Mesenteric fat pad (tissue), 1 donor: ENCODE measurements at regions not wholly inside any gene's neighbourhood (a gene's known extent, or its start where the extent isn't known, plus 50 kb on each side); places are given as distances from the start of the nearest gene placed in this dataset.

Experiments
- DNase-seq: peaks from one replicate; pipeline ENCODE4 v3.0.0-alpha.2; 2020; ENCODE audit warnings: low spot score
- donor health status: DM: yes; HTN: yes; CAD: no.

- DNase-seq: no peak
These were observed 164.9 kb downstream of the DHX15 start for GRCh38 chr4:24419181-24420034.

GRCh38 chr4:24417206-24417605 is 167.1 kb downstream of the DHX15 start:
- DNase-seq: no peak

DNA sequence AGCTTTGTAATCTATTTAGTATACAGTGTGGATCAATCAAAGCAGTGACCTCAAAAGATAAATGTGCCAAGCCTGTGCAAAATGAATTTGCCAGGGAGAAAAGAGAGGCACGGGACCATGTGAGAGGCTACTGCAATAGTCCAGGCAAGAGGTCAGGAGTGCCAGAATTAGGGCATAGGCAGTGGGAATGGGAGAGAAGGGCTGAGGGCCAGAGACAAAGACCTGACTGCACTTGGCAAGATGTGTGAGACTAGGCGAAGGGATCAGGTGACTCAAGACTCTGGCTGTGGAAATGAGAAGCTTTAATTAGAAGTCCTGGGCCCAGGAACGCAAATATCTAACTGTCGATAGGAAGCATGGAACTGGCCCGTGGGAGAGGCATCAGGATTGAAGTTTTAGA is 168.1 kb downstream of the DHX15 start:
- no peak for DNase-seq

- no peak for DNase-seq
These were observed 171.0 kb downstream of the DHX15 start for GRCh38 chr4:24413311-24413784.

DNA sequence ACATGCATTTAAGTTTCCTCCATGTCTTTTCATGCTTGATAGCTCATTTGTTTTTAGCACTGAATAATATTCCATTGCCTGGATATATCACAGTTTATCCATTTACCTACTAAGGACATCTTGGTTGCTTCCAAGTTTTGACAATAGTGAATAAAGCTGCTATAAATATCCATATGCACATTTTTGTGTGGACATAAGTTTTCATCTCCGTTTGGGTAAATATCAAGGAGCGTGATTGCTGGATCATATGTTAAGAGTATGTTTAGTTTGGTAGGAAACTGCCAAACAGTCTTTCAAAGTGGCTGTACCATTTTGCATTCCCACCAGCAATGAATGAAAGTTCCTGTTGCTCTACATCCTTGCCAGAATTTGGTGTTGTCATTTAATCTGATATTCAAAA is 172.5 kb downstream of the DHX15 start:
- no peak for DNase-seq

DNA sequence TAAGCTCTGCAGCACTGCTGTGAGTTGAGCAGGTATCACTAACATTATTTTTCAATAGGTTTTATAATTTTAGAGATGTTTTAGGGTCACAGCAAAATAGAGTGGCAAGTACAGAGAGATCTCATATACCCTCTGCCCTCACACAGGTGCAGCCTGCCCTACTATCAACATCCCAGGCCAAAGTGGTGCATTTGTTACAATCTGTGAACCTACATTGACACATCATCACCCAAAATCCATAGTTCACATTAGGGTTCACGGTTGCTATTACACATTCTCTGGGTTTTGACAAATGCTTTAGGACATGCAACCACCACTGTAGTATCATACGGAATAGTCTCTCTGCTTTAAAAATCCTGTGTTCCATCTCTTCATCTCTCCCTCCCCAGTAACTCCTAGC is 173.1 kb downstream of the DHX15 start:
- no peak for DNase-seq

- DNase-seq: no peak
These were observed 175.7 kb downstream of the DHX15 start for GRCh38 chr4:24408640-24409039.

DNA sequence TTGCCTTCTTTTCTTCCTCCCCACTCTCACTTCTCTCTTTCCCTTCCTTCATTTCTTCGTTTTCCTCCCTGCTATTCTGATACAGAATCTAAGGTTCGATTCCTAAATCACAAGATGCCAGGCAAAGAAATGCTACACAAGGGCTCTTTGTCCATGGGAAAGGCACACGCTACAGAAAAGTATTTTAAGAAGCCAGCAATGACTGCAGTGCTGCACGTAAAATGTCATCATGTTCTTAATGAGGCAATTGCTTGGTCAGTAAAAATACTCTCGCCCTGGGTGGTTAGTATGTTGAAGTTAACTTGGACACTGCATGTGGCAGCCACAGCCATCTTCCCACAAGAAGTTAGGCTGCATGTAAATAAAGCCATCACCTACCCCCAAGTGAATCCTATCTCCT is 178.4 kb downstream of the DHX15 start:
- DNase-seq: no peak

DNA sequence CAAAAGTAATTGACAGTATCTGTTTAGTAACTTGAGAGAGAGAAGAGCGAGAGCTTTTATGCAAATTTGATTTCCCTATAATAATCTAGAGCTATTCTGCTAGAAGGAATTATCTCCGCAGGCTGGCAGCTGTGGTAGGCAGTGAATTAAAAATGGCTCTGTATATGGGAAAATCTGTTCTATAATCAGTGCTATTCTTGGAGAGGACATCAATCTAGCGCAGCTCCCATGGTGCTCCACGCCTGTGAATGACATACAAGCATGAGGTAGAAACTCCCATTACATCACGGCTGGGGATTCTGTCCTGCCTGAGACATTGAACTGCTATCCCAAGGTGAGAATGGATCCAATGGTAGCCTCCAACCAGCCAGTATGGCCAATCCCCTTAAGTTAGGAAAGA is 179.0 kb downstream of the DHX15 start:
- DNase-seq: no peak

- DNase-seq: no peak
These were observed 180.1 kb downstream of the DHX15 start for GRCh38 chr4:24404281-24404680.

DNA sequence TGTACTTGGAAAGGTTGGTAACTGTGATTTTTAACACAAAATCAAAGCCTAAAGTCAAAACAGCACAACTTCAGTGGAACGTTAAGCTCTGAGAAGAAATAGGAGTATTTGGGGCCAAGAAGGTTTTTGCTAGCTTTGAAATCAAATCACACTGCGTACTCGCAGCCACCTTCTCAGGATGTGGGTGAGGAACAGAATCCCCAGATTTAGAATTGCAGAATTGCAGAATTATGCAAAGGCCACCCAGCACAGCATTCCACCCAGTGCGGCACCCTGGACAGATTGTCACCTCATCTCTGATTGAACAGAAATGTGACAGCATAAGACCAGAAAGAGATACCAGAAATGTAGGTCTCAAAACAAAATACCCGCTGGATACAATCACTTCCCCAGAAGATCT is 181.1 kb downstream of the DHX15 start:
- DNase-seq: no peak

DNA sequence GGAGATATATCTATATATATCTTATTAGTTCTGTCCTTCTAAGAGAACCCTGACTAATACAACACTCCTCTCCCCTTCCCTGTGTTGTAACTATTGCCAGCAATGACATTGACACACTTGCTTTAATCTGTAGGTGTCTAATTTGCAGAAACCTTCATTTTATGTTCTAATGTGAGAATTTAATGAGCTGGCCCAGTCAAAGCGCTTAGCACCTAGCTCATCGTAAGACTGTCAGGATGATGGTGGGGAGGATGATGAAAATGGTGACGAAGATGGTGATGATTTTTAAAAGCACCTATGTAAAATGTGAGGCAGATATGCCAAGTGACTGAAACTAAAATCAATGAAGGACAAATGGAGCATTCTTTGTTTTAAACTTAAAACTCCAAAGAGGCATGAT is 183.8 kb downstream of the DHX15 start:
- DNase-seq: no peak

DNA sequence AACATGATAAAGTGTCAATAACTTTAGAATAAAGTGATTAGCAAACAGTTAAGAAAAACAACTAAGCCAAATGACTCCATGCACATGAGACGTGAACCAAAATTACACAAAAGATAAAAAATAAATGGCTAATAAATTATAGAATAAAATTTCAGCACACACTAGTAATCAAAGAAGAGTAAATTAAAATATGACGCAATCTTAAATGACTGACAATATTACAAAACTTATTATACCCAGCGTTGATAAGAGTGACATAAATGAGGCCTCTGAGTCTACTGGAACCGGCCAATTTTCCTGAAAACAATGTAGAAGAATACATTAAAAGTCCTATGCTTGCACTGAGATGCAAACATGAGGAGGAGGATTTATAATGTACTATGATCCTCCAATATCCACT is 187.4 kb downstream of the DHX15 start:
- DNase-seq: no peak

DNA sequence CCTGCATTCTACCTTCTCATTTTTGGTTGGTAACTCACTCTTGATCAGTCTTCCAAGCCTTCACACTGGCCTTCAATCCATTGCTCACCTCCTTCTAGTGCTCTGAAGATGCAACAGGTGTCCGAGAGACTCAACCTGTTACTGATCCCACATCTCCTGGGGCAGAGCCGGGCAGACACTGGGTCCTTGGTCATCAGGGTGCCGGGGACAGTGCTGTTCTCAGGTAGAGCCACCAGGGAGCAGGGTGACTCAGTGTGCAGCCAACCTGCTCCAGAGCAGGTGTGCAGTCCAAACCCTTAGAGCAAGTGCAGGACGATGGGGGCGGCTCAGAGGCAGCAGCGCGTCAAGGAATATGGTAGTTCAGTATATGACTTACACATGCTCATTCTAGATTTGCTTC is 188.4 kb downstream of the DHX15 start:
- DNase-seq: no peak

DNA sequence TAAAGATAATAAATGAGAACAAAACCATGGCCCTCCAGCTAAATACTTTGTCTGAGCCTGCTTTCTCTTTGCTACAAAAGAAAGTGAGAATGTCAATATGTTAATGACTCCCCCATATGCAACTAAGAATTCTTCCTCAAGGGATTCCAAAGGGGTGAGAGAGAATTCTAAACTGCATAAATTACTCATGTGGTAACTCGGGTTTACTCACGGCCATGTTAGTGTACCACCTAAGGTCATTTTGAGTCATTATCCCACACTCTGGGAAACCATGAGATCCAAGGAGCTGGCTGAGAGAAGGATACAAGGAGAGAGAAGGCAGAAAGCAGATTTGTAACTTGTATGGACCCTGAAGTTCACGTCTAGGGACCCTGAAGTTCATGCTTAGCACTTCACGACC is 190.3 kb downstream of the DHX15 start:
- DNase-seq: no peak

GRCh38 chr4:24392613-24393012 is 191.7 kb downstream of the DHX15 start:
- no peak for DNase-seq

- DNase-seq: no peak
These were observed 202.0 kb downstream of the DHX15 start for GRCh38 chr4:24382381-24382780.

GRCh38 chr4:24380957-24381665 is 203.2 kb downstream of the DHX15 start:
- no peak for DNase-seq

GRCh38 chr4:24373704-24374103 is 210.7 kb downstream of the DHX15 start:
- no peak for DNase-seq

DNA sequence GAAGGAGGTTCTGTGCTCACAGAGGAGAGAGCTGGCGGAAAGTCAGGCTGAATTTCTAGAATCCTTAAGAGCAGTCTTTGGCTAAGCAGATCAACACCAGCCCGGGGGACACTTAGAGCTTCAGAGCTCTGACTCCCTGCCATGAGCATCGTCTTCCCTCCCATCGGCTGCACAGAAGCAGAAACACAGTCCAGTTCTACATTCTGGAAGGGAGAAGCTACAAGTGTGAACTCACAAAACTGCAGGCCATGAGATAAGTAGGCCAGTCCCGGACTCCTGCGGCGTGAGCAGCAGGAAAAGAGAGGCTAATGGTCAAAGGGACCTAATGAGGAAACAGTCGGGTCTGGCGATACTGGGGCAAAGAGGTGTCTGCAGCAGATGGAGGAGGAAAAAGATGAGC is 211.5 kb downstream of the DHX15 start:
- no peak for DNase-seq

DNA sequence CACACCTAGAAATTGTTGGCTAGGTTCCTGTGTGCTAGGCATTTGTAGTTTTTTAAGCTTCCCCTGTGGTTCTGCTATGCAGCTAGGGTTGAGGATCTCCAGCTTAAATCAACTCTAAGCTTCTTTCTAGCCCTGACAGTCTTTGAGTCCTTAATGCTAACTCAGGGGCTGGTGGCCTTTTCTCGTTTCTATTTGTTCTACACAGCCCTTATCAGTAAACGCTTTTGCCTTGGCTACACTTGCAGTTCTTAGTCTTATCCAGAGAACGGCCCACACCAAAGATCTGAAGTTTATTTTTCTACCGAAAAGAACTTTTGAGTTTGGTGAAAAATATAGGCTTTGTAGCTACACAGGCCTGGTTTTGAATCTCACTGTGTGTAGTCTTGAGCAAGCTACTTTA is 212.0 kb downstream of the DHX15 start:
- no peak for DNase-seq

- no peak for DNase-seq
These were observed 213.9 kb downstream of the DHX15 start for GRCh38 chr4:24370421-24370820.
